ENCODE measurements at regions not wholly inside any gene's neighbourhood (a gene's known extent, or its start where the extent isn't known, plus 50 kb on each side); places are given as distances from the start of the nearest gene placed in this dataset.
"Not testable (repeated sequence)": the region's sequence is repeated elsewhere in the genome, so short reads cannot be mapped to it uniquely, and the experiment has no call there.

DNA sequence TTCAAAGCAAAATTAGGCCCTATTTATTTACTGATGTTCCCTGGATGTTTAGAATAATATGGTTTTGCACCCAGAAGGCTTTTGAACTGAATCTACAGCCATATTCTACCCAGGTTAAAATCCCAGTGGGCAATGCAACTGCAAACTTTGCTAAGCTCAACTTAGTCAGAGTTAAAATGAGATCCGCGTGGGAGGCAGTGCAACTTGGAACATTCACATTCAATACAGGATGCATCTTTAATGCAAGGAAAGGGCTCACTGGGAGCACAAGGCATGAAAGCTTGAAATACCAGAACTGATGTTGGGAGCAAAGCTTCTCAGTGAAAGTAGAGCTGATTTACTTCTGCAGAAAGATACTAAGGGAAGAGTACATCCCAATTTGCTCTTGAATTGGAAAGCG lies 281.2 kb upstream of the DEFB112 start:
- intact Hi-C loops (cut with micrococcal nuclease), result no loop called here

DNA sequence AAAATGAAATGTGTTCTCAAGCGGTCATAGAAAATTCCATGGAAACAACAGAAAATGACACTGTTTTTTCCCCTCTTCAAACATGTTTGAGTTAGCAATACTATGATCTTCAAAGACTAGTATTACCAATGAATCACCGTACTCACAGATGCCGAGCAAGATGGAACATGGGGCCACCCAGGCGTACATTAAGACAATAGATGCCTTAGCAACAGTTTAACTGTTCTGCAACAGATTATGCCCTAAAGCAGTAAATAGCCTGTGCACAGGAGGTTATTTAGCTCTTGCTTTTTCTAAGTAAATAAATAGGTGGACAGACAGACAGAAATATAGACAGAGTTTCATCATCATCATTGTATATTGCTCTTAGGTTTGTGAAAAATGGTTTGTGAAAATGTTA lies 284.0 kb upstream of the DEFB112 start:
- intact Hi-C loops (cut with micrococcal nuclease), result no loop called here

GRCh38 chr6:50337532-50338122 lies 287.9 kb upstream of the DEFB112 start:
- intact Hi-C loops (cut with micrococcal nuclease), result no loop called here

GRCh38 chr6:50353603-50354002 lies 303.9 kb upstream of the DEFB112 start:
- intact Hi-C loops (cut with micrococcal nuclease), result no loop called here

GRCh38 chr6:50358113-50358512 lies 308.4 kb upstream of the DEFB112 start:
- intact Hi-C loops (cut with micrococcal nuclease), result no loop called here

GRCh38 chr6:50361641-50362331 lies 312.1 kb upstream of the DEFB112 start:
- intact Hi-C loops (cut with micrococcal nuclease), result no loop called here

- intact Hi-C loops (cut with micrococcal nuclease), result no loop called here
Observed at GRCh38 chr6:50362706-50363105, 313.0 kb upstream of the DEFB112 start.

GRCh38 chr6:50369996-50370395 lies 320.3 kb upstream of the DEFB112 start:
- intact Hi-C loops (cut with micrococcal nuclease), result no loop called here

- intact Hi-C loops (cut with micrococcal nuclease), result no loop called here
Observed at GRCh38 chr6:50380406-50381098, 330.8 kb upstream of the DEFB112 start.

GRCh38 chr6:50381099-50381415 lies 331.3 kb upstream of the DEFB112 start:
- intact Hi-C loops (cut with micrococcal nuclease), result no loop called here

GRCh38 chr6:50390416-50390815 lies 322.9 kb upstream of the TFAP2D start:
- intact Hi-C loops (cut with micrococcal nuclease), result no loop called here

GRCh38 chr6:50394139-50394538 lies 319.2 kb upstream of the TFAP2D start:
- intact Hi-C loops (cut with micrococcal nuclease), result not testable (repeated sequence)

DNA sequence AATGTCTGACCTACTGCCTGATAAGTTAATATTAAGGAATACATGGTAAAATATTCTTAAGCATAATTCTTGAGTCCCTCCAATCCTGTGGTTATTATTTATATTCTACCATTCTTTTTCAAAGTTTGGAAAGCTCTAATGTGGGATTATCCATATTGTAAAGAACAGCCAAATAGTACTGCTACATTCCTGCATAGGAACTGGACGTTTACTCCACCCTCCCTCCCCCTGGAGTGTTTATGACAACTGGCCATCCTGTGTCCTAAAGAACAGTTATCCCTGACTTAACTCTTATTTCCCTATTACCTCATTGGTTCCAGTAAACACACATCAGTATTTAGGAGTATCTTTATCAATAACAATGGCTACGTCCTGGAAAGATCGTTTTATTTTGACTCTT lies 308.7 kb upstream of the TFAP2D start:
- intact Hi-C loops (cut with micrococcal nuclease), result no loop called here

DNA sequence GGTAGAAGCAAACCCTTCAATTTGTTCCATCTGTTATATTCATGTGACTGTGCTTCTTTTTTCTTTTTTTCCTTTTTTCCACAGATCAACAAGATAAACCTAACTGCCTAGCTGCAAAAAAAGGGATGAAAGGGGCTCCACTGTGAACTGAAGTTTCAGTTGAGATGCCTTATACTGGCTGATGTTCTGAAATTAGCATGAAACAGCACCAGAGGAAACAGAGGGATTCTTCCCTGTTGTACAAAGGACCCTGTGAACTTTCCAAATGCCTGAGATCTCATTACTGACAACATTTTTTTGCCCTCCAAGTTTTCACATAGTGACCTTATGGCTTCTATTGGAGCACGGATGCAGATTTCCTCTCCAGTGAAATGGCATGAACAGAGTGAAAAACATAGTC lies 302.7 kb upstream of the TFAP2D start:
- intact Hi-C loops (cut with micrococcal nuclease), result no loop called here

DNA sequence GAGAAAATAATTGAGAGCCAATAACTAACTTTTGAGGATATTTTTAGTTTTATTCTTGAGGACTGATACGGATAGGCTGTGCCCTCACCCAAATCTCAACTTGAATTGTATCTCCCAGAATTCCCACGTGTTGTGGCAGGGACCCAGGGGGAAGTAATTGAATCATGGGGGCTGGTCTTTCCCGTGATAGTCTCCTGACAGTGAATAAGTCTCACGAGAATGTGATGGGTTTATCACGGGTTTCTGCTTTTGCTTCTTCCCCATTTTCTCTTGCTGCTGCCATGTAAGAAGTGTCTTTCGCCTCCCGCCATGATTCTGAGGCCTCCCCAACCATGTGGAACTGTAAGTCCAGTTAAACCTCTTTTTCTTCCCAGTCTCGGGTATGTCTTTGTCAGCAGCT lies 292.3 kb upstream of the TFAP2D start:
- intact Hi-C loops (cut with micrococcal nuclease), result not testable (repeated sequence)

DNA sequence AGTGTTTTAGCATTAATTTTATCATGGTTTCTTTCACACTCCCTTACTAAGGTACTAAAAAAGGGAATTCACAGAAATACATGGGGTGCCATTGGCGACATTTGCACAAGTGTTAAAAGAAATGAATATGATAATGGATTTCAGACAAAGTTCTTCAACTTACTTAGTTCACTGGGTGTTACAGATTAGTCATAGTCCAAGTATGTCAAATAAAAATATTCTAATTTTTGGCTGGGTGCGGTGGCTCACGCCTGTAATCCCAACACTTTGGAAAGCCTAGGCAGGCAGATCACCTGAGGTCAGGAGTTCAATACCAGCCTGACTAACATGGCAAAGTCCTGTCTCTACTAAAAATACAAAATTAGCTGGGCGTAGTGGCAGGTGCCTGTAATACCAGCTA lies 286.1 kb upstream of the TFAP2D start:
- intact Hi-C loops (cut with micrococcal nuclease), result no loop called here

GRCh38 chr6:50437901-50438300 lies 275.4 kb upstream of the TFAP2D start:
- intact Hi-C loops (cut with micrococcal nuclease), result no loop called here

DNA sequence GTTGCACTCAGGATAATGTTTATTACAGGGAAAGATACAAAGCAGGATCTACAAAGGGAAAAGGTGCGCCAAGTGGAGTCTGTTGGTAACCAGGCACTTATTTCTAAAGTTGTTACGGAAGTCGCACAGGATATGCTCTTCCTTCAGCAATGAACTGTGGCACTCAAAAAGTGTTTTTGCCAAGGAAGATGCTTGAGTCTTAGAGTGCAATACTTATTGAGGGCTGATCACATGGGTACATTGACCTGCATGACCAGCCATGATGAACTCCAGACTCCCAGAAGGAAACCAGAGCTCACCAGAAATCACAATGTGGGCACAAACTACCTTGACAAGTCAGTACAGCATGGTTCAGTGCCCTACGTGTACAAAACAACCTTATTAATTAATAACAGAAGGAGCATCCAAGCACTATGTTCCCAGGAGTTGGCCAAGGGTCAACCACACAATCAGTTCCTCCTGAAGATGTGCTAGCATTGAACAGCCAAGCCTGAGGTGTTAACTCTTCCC lies 270.7 kb upstream of the TFAP2D start:
- intact Hi-C loops (cut with micrococcal nuclease), result no loop called here

- intact Hi-C loops (cut with micrococcal nuclease), result no loop called here
Observed at GRCh38 chr6:50443144-50443543, 270.2 kb upstream of the TFAP2D start.

DNA sequence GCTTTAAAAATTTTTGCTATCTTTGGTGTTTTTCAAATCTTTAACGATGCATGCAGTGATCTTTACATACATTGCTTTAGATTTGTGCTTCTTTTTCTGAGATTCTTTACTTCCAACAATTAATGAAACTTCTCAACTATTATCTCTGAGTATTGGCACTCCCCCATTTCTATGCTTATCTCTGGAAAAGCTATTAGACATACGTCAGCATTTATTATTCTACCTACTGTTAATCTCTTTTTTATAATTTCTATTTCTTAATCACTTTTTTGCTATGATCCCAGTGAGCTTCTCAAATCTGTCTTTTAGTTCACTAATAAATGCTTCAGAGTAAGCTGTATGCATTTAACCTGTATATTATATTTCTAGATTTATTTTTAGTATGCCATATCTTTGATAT lies 264.2 kb upstream of the TFAP2D start:
- intact Hi-C loops (cut with micrococcal nuclease), result no loop called here

- intact Hi-C loops (cut with micrococcal nuclease), result no loop called here
Observed at GRCh38 chr6:50451826-50452400, 261.4 kb upstream of the TFAP2D start.

- intact Hi-C loops (cut with micrococcal nuclease), result no loop called here
Observed at GRCh38 chr6:50455029-50455428, 258.3 kb upstream of the TFAP2D start.

Data from T-helper 2 cell treated with Interferon-gamma antibody and Interleukin-4, amounts not matched to agents 100 ng/mL and 5 ng/mL, for 36 hours (primary cell).